AG04449 (cell line): ENCODE measurements at regions not wholly inside any gene's neighbourhood (a gene's known extent, or its start where the extent isn't known, plus 50 kb on each side); places are given as distances from the start of the nearest gene placed in this dataset.
A peak's percentile ranks its signal among the peaks of the same experiment; 100 is the strongest.

Experiments used
- CTCF ChIA-PET: fragments of 350-600 bp; formaldehyde crosslinking; extraction: SDS; loops from one replicate; lab custom pipeline; 2021; ENCODE audit warnings: antibody characterized with exemption; lab: Yijun Ruan, JAX
- POLR2A ChIA-PET: fragments of 400-600, 350-600 bp; formaldehyde crosslinking; extraction: SDS; loops from one replicate; lab custom pipeline; 2020; ENCODE audit warnings: antibody characterized with exemption, inconsistent platforms; lab: Yijun Ruan, JAX
- DNase-seq: peaks from one replicate; pipeline ENCODE4 v3.0.0-alpha.2; 2010; ENCODE audit warnings: low read depth, low spot score
- H3K4me3 ChIP-seq: 2 replicates; pipeline ENCODE4 v1.5.1; 2011; ENCODE audit warnings: low read depth, mild to moderate bottlenecking, control low read depth, low read length
- CTCF ChIP-seq: IDR thresholded peaks from one replicate; pipeline ENCODE4 v1.5.1; 2011; ENCODE audit warnings: mild to moderate bottlenecking, moderate library complexity, low read length, control low read depth, inconsistent platforms; ENCODE audit not compliant: insufficient read depth; ENCODE audit errors: missing control alignments

GRCh38 chr12:59393506-59393905 lies 202.3 kb upstream of the SLC16A7 start:
- no peak overlapping the region for H3K4me3 ChIP-seq
- ChIA-PET POLR2A (no interaction called here), CTCF (interaction anchor here (1.1 to 2.0 kb wide), 3 partner anchors 8 to 280 kb away, joined by 3 to 8 read pairs (median 4); no protein-coding TSS in a partner anchor)
- TF ChIP-seq CTCF = no peak
- DNase-seq = no peak

GRCh38 chr12:59389968-59390576 lies 205.8 kb upstream of the SLC16A7 start:
- H3K4me3 ChIP-seq = no peak overlapping the region
- no peak for TF ChIP-seq CTCF
- ChIA-PET POLR2A (no interaction called here), CTCF (interaction anchor here (1.1 kb wide), 1 partner anchor 14 kb away, joined by 3 read pairs; no protein-coding TSS in a partner anchor)
- DNase-seq = no peak

GRCh38 chr12:59388694-59389093 lies 207.1 kb upstream of the SLC16A7 start:
- DNase-seq = no peak
- ChIA-PET POLR2A (no interaction called here), CTCF (no interaction called here)
- H3K4me3 ChIP-seq = no peak overlapping the region
- TF ChIP-seq CTCF = no peak

GRCh38 chr12:59388176-59388575 lies 207.7 kb upstream of the SLC16A7 start:
- no peak overlapping the region for H3K4me3 ChIP-seq
- DNase-seq = no peak
- no peak for TF ChIP-seq CTCF
- CTCF ChIA-PET = no interaction called here
- POLR2A ChIA-PET = no interaction called here

GRCh38 chr12:59386236-59386635 lies 209.6 kb upstream of the SLC16A7 start:
- DNase-seq = no peak
- CTCF ChIA-PET = no interaction called here
- TF ChIP-seq CTCF = no peak
- POLR2A ChIA-PET = no interaction called here
- H3K4me3 ChIP-seq = no peak overlapping the region

- no peak for TF ChIP-seq CTCF
- POLR2A ChIA-PET = no interaction called here
Measured at GRCh38 chr12:59383079-59383822, 212.6 kb upstream of the SLC16A7 start.

More at GRCh38 chr12:59383079-59383822, 212.6 kb upstream of the SLC16A7 start:
- CTCF ChIA-PET = interaction anchor here (0.6 to 1.5 kb wide), 2 partner anchors 11 to 21 kb away, joined by 3 to 6 read pairs; no protein-coding TSS in a partner anchor
- peak overlapping the region; percentile 35 for H3K4me3 ChIP-seq
- peak; percentile 94 for DNase-seq
